Fibroblast of lung (primary cell): ENCODE measurements at regions not wholly inside any gene's neighbourhood (a gene's known extent, or its start where the extent isn't known, plus 50 kb on each side); places are given as distances from the start of the nearest gene placed in this dataset.
A peak's percentile ranks its signal among the peaks of the same experiment; 100 is the strongest.

Source experiments
- DNase-seq, 2 donors: peaks; one replicate each; pipeline versions ENCODE4 v3.0.0 to v3.0.0-alpha.2; 2010; ENCODE audit warnings: low read depth in 2 of 2
- H2AFZ ChIP-seq: 2 replicates; pipeline ENCODE4 v1.5.1; 2012; ENCODE audit warnings: low read length, control low read depth, inconsistent platforms
- H3K27ac ChIP-seq: 2 replicates; pipeline ENCODE4 v1.5.1; 2011; ENCODE audit warnings: low read length, control low read depth; ENCODE audit not compliant: insufficient read depth
- H3K27me3 ChIP-seq: 2 replicates; pipeline ENCODE4 v1.5.1; 2011; ENCODE audit warnings: mild to moderate bottlenecking, low read length; ENCODE audit not compliant: control insufficient read depth, insufficient read depth
- H3K36me3 ChIP-seq: 2 replicates; pipeline ENCODE4 v1.5.1; 2011; ENCODE audit warnings: low read length; ENCODE audit not compliant: control insufficient read depth, insufficient read depth
- H3K4me1 ChIP-seq: 2 replicates; pipeline ENCODE4 v1.5.1; 2011; ENCODE audit warnings: low read length; ENCODE audit not compliant: control insufficient read depth, insufficient read depth; ENCODE audit errors: extremely low read depth
- H3K4me2 ChIP-seq: 2 replicates; pipeline ENCODE4 v1.5.1; 2011; ENCODE audit warnings: low read length, control low read depth; ENCODE audit not compliant: insufficient read depth; ENCODE audit errors: extremely low read depth
- H3K4me3 ChIP-seq, 4 experiments: fragments of 200-600 bp in 1 of 4; sonication (generic) in 1 of 4; replicated peaks in 1 of 4; 2 replicates each; pipeline ENCODE4 v1.5.1; 2011 to 2016; ENCODE audit warnings: low read length in 4 of 4, low read depth in 3 of 4, mild to moderate bottlenecking in 3 of 4, control low read depth in 2 of 4, inconsistent platforms in 1 of 4, mixed read lengths in 1 of 4; ENCODE audit not compliant: insufficient read depth in 1 of 4; ENCODE audit errors: control extremely low read depth in 1 of 4
- H3K79me2 ChIP-seq: 2 replicates; pipeline ENCODE4 v1.5.1; 2012; ENCODE audit warnings: mild to moderate bottlenecking, low read length, inconsistent platforms; ENCODE audit not compliant: control insufficient read depth, insufficient read depth
- H3K9ac ChIP-seq: 2 replicates; pipeline ENCODE4 v1.5.1; 2011; ENCODE audit warnings: mild to moderate bottlenecking, low read length, control low read depth; ENCODE audit not compliant: insufficient read depth
- H3K9me3 ChIP-seq: 2 replicates; pipeline ENCODE4 v1.5.1; 2012; ENCODE audit warnings: low read depth, low read length; ENCODE audit not compliant: control insufficient read depth, insufficient read depth
- H4K20me1 ChIP-seq: 2 replicates; pipeline ENCODE4 v1.5.1; 2011; ENCODE audit warnings: low read length; ENCODE audit not compliant: control insufficient read depth, insufficient read depth; ENCODE audit errors: extremely low read depth
- CTCF ChIP-seq, 2 donors: IDR thresholded peaks in 1 of 2; conservative IDR thresholded peaks in 1 of 2; 1 replicate in 1 of 2; 2 replicates in 1 of 2; pipeline ENCODE4 v1.5.1; 2011 to 2012; ENCODE audit warnings: low read length in 2 of 2, control low read depth in 1 of 2, inconsistent platforms in 1 of 2, low read depth in 1 of 2, mild to moderate bottlenecking in 1 of 2
- EZH2 ChIP-seq: IDR thresholded peaks from 2 replicates; pipeline ENCODE4 v1.5.1; 2012; ENCODE audit warnings: low read length, control low read depth, mild to moderate bottlenecking; ENCODE audit errors: missing control alignments

DNA sequence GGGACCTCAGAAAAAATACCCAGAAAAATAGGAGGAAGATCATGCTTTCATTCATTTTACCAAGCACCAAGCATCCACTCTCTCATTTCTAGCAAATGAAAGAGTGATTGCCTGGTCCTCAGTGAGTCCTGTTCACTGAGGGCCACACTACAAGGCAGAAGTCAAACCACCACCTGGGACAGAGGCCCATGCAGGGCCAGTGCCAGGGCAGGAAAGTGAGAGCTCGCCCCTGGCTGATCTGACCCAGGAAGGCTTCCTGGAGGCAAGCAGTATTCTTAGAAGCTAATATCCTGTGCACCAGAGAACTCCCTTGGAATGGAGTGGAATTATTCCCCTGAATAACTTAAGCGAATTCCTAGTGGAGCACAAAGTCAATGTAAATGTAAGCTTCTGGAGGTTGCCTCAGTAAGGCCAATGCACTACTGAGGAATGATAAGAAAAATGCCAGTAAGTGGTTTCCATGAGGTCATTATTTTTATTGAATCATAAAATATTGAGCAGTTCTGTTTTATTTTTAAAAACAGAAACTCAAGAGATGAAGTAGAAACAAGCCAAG lies 191.6 kb upstream of the ID2 start:
- no peak overlapping the region for H3K27ac ChIP-seq
- H2AFZ ChIP-seq, result no peak overlapping the region
- H3K36me3 ChIP-seq, result no peaks in the 10 kb centered on the region
- no peaks in the 10 kb centered on the region for H4K20me1 ChIP-seq
- no peaks in the 10 kb centered on the region for H3K4me1 ChIP-seq
- H3K4me3 ChIP-seq, result no peak overlapping the region
- no peaks in the 10 kb centered on the region for H3K79me2 ChIP-seq
- no peak for DNase-seq
- no peak for TF ChIP-seq CTCF (conservative IDR thresholded peaks at IDR 0.05 in 1 of 2, IDR thresholded peaks at IDR 0.05 in 1 of 2; ENCODE audit: low read depth in 1 of 2, low read length in 2 of 2)
- no peak for TF ChIP-seq EZH2
- no peak overlapping the region for H3K4me2 ChIP-seq
- no peaks in the 10 kb centered on the region for H3K9me3 ChIP-seq
- H3K9ac ChIP-seq, result no peak overlapping the region
- no peaks in the 10 kb centered on the region for H3K27me3 ChIP-seq

- no peaks in the 10 kb centered on the region for H3K9me3 ChIP-seq
- no peak overlapping the region for H2AFZ ChIP-seq
- TF ChIP-seq CTCF (conservative IDR thresholded peaks at IDR 0.05 in 1 of 2, IDR thresholded peaks at IDR 0.05 in 1 of 2; ENCODE audit: low read depth in 1 of 2, low read length in 2 of 2) (no peak), EZH2 (no peak)
- peak in 1 of 2 donors; percentile 14 for DNase-seq
- no peak overlapping the region for H3K4me3 ChIP-seq
- no peak overlapping the region for H3K9ac ChIP-seq
- H3K27me3 ChIP-seq, result no peaks in the 10 kb centered on the region
- H4K20me1 ChIP-seq, result no peaks in the 10 kb centered on the region
- no peak overlapping the region for H3K27ac ChIP-seq
- no peaks in the 10 kb centered on the region for H3K79me2 ChIP-seq
- H3K4me1 ChIP-seq, result no peaks in the 10 kb centered on the region
- H3K4me2 ChIP-seq, result no peak overlapping the region
- no peaks in the 10 kb centered on the region for H3K36me3 ChIP-seq
Measured at GRCh38 chr2:8491296-8492027, 190.4 kb upstream of the ID2 start.

DNA sequence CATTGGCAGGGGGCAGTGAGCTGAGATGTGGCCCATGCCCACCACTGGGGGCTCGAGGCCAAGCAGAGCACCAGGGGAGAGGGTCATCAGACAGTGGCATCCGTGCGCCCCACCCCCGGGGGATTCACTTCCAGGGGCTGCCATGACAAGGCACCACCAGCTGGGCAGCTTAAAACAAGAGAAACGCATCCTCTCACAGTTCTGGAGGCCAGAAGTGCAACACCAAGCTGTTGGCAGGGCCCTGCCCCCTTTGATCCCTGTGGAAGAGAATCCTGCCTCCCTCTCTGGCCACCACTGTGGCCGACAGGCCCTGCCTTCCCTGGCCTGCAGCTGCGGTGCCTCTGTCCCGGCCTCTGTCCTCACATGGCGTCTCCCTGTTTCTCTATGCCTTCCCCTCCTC lies 187.7 kb upstream of the ID2 start:
- Histone ChIP-seq H3K4me2 (no peak overlapping the region), H3K36me3 (no peaks in the 10 kb centered on the region), H3K9me3 (no peaks in the 10 kb centered on the region), H3K4me1 (no peaks in the 10 kb centered on the region), H3K27me3 (no peaks in the 10 kb centered on the region), H2AFZ (no peak overlapping the region), H3K79me2 (no peaks in the 10 kb centered on the region), H3K9ac (no peak overlapping the region), H4K20me1 (no peaks in the 10 kb centered on the region), H3K27ac (no peak overlapping the region), H3K4me3 (no peak overlapping the region)
- DNase-seq, result no peak
- TF ChIP-seq CTCF (conservative IDR thresholded peaks at IDR 0.05 in 1 of 2, IDR thresholded peaks at IDR 0.05 in 1 of 2; ENCODE audit: low read depth in 1 of 2, low read length in 2 of 2) (no peak), EZH2 (no peak)
